ENCODE measurements at regions not wholly inside any gene's neighbourhood (a gene's known extent, or its start where the extent isn't known, plus 50 kb on each side); places are given as distances from the start of the nearest gene placed in this dataset.

DNA sequence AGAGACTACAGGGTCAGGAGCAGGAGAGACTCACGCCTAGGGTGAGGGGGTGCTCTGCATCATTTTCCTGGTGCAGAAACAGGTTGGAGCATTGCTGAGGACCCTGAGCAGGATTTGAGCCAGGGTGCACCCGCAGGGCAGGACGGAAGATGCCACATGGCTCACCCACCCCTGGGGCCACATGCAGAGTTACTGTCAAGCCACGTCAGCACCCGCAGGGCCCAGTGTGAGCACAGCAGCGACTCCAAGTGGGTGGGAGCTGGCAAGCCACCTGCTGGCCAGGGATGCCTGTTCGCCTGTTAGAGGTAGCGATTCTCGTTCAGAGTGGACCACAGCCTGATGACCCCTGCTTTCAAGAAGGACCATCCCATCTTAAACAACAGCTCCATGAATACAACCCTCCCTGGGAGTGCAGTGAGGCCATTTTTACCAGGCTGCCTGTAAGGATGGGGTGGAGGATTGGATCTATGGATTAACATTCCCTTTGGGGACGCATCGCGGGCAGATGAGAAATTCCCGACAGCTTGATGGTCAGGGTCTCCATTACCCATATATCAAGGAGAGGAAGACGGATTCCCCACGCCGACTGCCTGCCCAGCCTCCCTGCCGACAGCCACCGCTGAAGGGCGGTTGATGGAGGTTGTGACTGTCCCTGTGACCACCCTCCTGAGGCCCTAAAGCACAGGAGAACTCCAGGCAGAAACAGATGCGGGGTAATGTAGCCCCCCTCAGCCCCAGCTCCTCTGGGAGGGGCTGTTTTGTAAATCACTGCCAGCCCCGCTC is 101.1 kb upstream of the RET start:
- TF ChIP-seq ELF4 (IDR thresholded peaks at IDR 0.05) (no peak), SUZ12 (IDR thresholded peaks at IDR 0.05) (no peak), SP1 (IDR thresholded peaks at IDR 0.05) (no peak), CTBP1 (IDR thresholded peaks at IDR 0.05; ENCODE audit: borderline replicate concordance) (no peak), FOXM1 (IDR thresholded peaks at IDR 0.05; ENCODE audit: borderline replicate concordance) (no peak), HDGF (IDR thresholded peaks at IDR 0.05; ENCODE audit: borderline replicate concordance) (no peak), BHLHE40 (IDR thresholded peaks at IDR 0.05; ENCODE audit: borderline replicate concordance) (no peak), FOXA1 (IDR thresholded peaks at IDR 0.05) (no peak), ZNF384 (IDR thresholded peaks at IDR 0.05) (no peak), L3MBTL2 (conservative IDR thresholded peaks at IDR 0.05) (no peak), TARDBP (IDR thresholded peaks at IDR 0.05) (no peak)
- TF ChIP-seq, protein P1, sequence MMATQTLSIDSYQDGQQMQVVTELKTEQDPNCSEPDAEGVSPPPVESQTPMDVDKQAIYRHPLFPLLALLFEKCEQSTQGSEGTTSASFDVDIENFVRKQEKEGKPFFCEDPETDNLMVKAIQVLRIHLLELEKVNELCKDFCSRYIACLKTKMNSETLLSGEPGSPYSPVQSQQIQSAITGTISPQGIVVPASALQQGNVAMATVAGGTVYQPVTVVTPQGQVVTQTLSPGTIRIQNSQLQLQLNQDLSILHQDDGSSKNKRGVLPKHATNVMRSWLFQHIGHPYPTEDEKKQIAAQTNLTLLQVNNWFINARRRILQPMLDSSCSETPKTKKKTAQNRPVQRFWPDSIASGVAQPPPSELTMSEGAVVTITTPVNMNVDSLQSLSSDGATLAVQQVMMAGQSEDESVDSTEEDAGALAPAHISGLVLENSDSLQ (IDR thresholded peaks at IDR 0.05), result no peak

All from HEK293T (cell line).